GM23338 (cell line): ENCODE measurements at regions not wholly inside any gene's neighbourhood (a gene's known extent, or its start where the extent isn't known, plus 50 kb on each side); places are given as distances from the start of the nearest gene placed in this dataset.

ENCODE experiments used
- ATAC-seq: fragments of 200-7000 bp; cut with Tn5 transposase; 3 replicates; pipeline ENCODE4 v1.9.1; 2020
- DNase-seq: peaks from one replicate; pipeline ENCODE4 v3.0.0-alpha.2; 2015; ENCODE audit warnings: low spot score
- H2AFZ ChIP-seq: fragments of 200-600 bp; sonication (generic); 2 replicates; pipeline ENCODE4 v1.8.0; 2016; ENCODE audit warnings: antibody characterized with exemption, mild to moderate bottlenecking, moderate library complexity
- H3F3A ChIP-seq: fragments of 200-600 bp; sonication (generic); replicated peaks from 2 replicates; pipeline ENCODE4 v1.8.0; 2017; ENCODE audit warnings: antibody characterized with exemption, mixed run types, low read depth
- H3K27ac ChIP-seq: fragments of 200-600 bp; sonication (generic); 2 replicates; pipeline ENCODE4 v1.6.1; 2016; ENCODE audit warnings: low read depth
- H3K27me3 ChIP-seq: fragments of 200-600 bp; sonication (generic); 2 replicates; pipeline ENCODE4 v1.8.0; 2016; ENCODE audit warnings: mild to moderate bottlenecking, mixed run types, moderate library complexity; ENCODE audit not compliant: insufficient read depth
- H3K36me3 ChIP-seq: fragments of 200-600 bp; sonication (generic); 2 replicates; pipeline ENCODE4 v1.8.0; 2016; ENCODE audit warnings: mild to moderate bottlenecking; ENCODE audit not compliant: insufficient read depth
- H3K4me1 ChIP-seq: fragments of 200-600 bp; sonication (generic); 2 replicates; pipeline ENCODE4 v1.8.0; 2016; ENCODE audit warnings: mild to moderate bottlenecking, moderate library complexity; ENCODE audit not compliant: insufficient read depth
- H3K4me2 ChIP-seq: fragments of 200-600 bp; sonication (generic); 2 replicates; pipeline ENCODE4 v1.7.1; 2017; ENCODE audit warnings: mixed run types
- H3K4me3 ChIP-seq: fragments of 200-600 bp; sonication (generic); 2 replicates; pipeline ENCODE4 v1.6.1; 2016; ENCODE audit warnings: mixed run types
- H3K79me2 ChIP-seq: fragments of 200-600 bp; sonication (generic); replicated peaks from 2 replicates; pipeline ENCODE4 v1.8.0; 2017; ENCODE audit warnings: mild to moderate bottlenecking; ENCODE audit not compliant: insufficient read depth
- H3K9me2 ChIP-seq: fragments of 200-600 bp; sonication (generic); 2 replicates; pipeline ENCODE4 v1.8.0; 2017; ENCODE audit not compliant: insufficient read depth
- H4K20me1 ChIP-seq: fragments of 200-600 bp; sonication (generic); replicated peaks from 2 replicates; pipeline ENCODE4 v1.8.0; 2017; ENCODE audit warnings: mild to moderate bottlenecking; ENCODE audit not compliant: insufficient read depth
- H3K27ac Mint-ChIP-seq: 2 replicates; pipeline ENCODE4 v1.8.0; 2020; ENCODE audit warnings: inconsistent platforms, mild to moderate bottlenecking, moderate library complexity, mixed read lengths
- H3K27me3 Mint-ChIP-seq: 3 replicates; pipeline ENCODE4 v1.8.0; 2022; ENCODE audit warnings: low read depth, mild to moderate bottlenecking, moderate library complexity, mixed read lengths, inconsistent platforms; ENCODE audit not compliant: insufficient read depth, poor library complexity
- H3K36me3 Mint-ChIP-seq: 3 replicates; pipeline ENCODE4 v1.8.0; 2021; ENCODE audit warnings: low read depth, mild to moderate bottlenecking, inconsistent platforms, moderate library complexity, mixed read lengths
- H3K4me1 Mint-ChIP-seq: 3 replicates; pipeline ENCODE4 v1.8.0; 2020; ENCODE audit warnings: mild to moderate bottlenecking, inconsistent platforms, mixed read lengths
- H3K4me3 Mint-ChIP-seq: 3 replicates; pipeline ENCODE4 v1.8.0; 2021; ENCODE audit warnings: moderate library complexity, mild to moderate bottlenecking, inconsistent platforms, mixed read lengths
- H3K9me3 Mint-ChIP-seq: 3 replicates; pipeline ENCODE4 v1.8.0; 2020; ENCODE audit warnings: moderate library complexity, mild to moderate bottlenecking, inconsistent platforms, mixed read lengths
- CREB1 ChIP-seq: fragments of 250-450 bp; sonication (Bioruptor Pico); IDR thresholded peaks from 2 replicates; pipeline ENCODE4 v1.5.0; 2020; ENCODE audit warnings: low read depth, mild to moderate bottlenecking, moderate library complexity
- ETS1 ChIP-seq: IDR thresholded peaks from 2 replicates; pipeline ENCODE4 v1.6.1; 2016; ENCODE audit warnings: antibody characterized with exemption
- EZH2 ChIP-seq: fragments of 200-600 bp; sonication (generic); IDR thresholded peaks from one replicate; pipeline ENCODE4 v1.8.0; 2017; ENCODE audit warnings: antibody characterized with exemption, mild to moderate bottlenecking, low read depth; ENCODE audit not compliant: unreplicated experiment
- EZH2phosphoT487 ChIP-seq: fragments of 200-600 bp; sonication (generic); IDR thresholded peaks from one replicate; pipeline ENCODE4 v1.8.1; 2018; ENCODE audit warnings: antibody characterized with exemption; ENCODE audit not compliant: unreplicated experiment
- JUNB ChIP-seq: IDR thresholded peaks from one replicate; pipeline ENCODE4 v1.6.1; 2016; ENCODE audit warnings: antibody characterized with exemption; ENCODE audit not compliant: unreplicated experiment
- NANOG ChIP-seq: IDR thresholded peaks from 2 replicates; pipeline ENCODE4 v1.6.1; 2016; ENCODE audit warnings: antibody characterized with exemption, borderline replicate concordance
- ZNF114 ChIP-seq: fragments of 250-450 bp; sonication (Bioruptor Pico); IDR thresholded peaks from 2 replicates; pipeline ENCODE4 v1.5.0; 2020; ENCODE audit warnings: mild to moderate bottlenecking, moderate library complexity
- ZNF331 ChIP-seq: fragments of 250-450 bp; sonication (Bioruptor Pico); IDR thresholded peaks from 2 replicates; pipeline ENCODE4 v1.5.0; 2020; ENCODE audit warnings: low read depth, mild to moderate bottlenecking, moderate library complexity
- ZNF462 ChIP-seq: fragments of 250-450 bp; sonication (Bioruptor Pico); IDR thresholded peaks from 2 replicates; pipeline ENCODE4 v1.5.0; 2020; ENCODE audit warnings: mild to moderate bottlenecking, moderate library complexity

- Histone ChIP-seq H3K4me2 (no peak overlapping the region), H3K36me3 (0 out of 2 replicates have a peak, but pooled peaks cover 3% of the 10 kb centered on the region), H3K9me2 (no peaks in the 10 kb centered on the region; the same call in 1 of the 2 replicates), H3K4me1 (peaks cover 20% of the 10 kb centered on the region), H3K4me3 (no peak overlapping the region), H2AFZ (no peak overlapping the region), H3K79me2 (no peaks in the 10 kb centered on the region), H3F3A (no peaks in the 10 kb centered on the region), H4K20me1 (no peaks in the 10 kb centered on the region), H3K27me3 (no peaks in the 10 kb centered on the region), H3K27ac (peak overlapping the region; percentile 76; the same call in 1 of the 2 replicates)
- peak; percentile 42; the same call in 2 of the 3 replicates for ATAC-seq
- Mint-ChIP-seq H3K4me1 (peaks cover 14% of the 10 kb centered on the region), H3K4me3 (no peak overlapping the region), H3K27ac (0 out of 2 replicates have a peak overlapping the region, but pooled peaks have one; percentile 69), H3K36me3 (peaks cover 6% of the 10 kb centered on the region; the same call in 2 of the 3 replicates), H3K9me3 (peaks cover 10% of the 10 kb centered on the region; the same call in 2 of the 3 replicates), H3K27me3 (peaks cover 2% of the 10 kb centered on the region)
- no peak for TF ChIP-seq ETS1
- TF ChIP-seq ZNF331 (CRISPR knock-in tag) = no peak
- peak; percentile 48 for DNase-seq
Measured at GRCh38 chr2:33712674-33713073, 113.6 kb upstream of the FAM98A start.

GRCh38 chr2:33709951-33710350 is 110.9 kb upstream of the FAM98A start:
- no peak overlapping the region for H3K4me3 Mint-ChIP-seq
- ATAC-seq = no peak
- TF ChIP-seq JUNB = no peak
- TF ChIP-seq ETS1 = no peak
- no peak for TF ChIP-seq CREB1
- no peak for TF ChIP-seq EZH2
- no peak for TF ChIP-seq NANOG
- no peak for TF ChIP-seq ZNF462 (CRISPR knock-in tag)
- TF ChIP-seq ZNF331 (CRISPR knock-in tag) = no peak
- no peak for TF ChIP-seq EZH2phosphoT487
- TF ChIP-seq ZNF114 (CRISPR knock-in tag) = no peak

More at GRCh38 chr2:33709951-33710350, 110.9 kb upstream of the FAM98A start:
- Histone ChIP-seq H3K4me2 (no peak overlapping the region), H3K36me3 (0 out of 2 replicates have a peak, but pooled peaks cover 3% of the 10 kb centered on the region), H3F3A (no peaks in the 10 kb centered on the region), H3K4me1 (peaks cover 24% of the 10 kb centered on the region), H4K20me1 (no peaks in the 10 kb centered on the region), H3K9me2 (no peaks in the 10 kb centered on the region), H2AFZ (no peak overlapping the region), H3K27ac (no peak overlapping the region), H3K4me3 (no peak overlapping the region), H3K79me2 (no peaks in the 10 kb centered on the region), H3K27me3 (no peaks in the 10 kb centered on the region)
- peaks cover 2% of the 10 kb centered on the region for H3K27me3 Mint-ChIP-seq
- peaks cover 10% of the 10 kb centered on the region for H3K9me3 Mint-ChIP-seq
- H3K4me1 Mint-ChIP-seq = peaks cover 19% of the 10 kb centered on the region
- DNase-seq = no peak
- H3K27ac Mint-ChIP-seq = no peak overlapping the region
- peaks cover 6% of the 10 kb centered on the region; the same call in 2 of the 3 replicates for H3K36me3 Mint-ChIP-seq
